SU-DHL-6 (cell line): ENCODE measurements at regions not wholly inside any gene's neighbourhood (a gene's known extent, or its start where the extent isn't known, plus 50 kb on each side); places are given as distances from the start of the nearest gene placed in this dataset.
"Not testable (repeated sequence)": the region's sequence is repeated elsewhere in the genome, so short reads cannot be mapped to it uniquely, and the experiment has no call there.

Source experiments
- CTCF ChIP-seq: fragments of 200-600 bp; sonication (generic); IDR thresholded peaks from one replicate; pipeline ENCODE4 v1.5.1; 2017; ENCODE audit warnings: antibody characterized with exemption, mild to moderate bottlenecking, low read length, moderate library complexity; ENCODE audit not compliant: insufficient read depth, poor library complexity, severe bottlenecking
- EZH2phosphoT487 ChIP-seq: fragments of 200-600 bp; sonication (generic), shearing (Covaris generic); conservative IDR thresholded peaks from 2 replicates; pipeline ENCODE4 v1.6.1; 2018; ENCODE audit warnings: mild to moderate bottlenecking, antibody characterized with exemption, low read length, moderate library complexity, mixed read lengths

- not testable (repeated sequence) for TF ChIP-seq CTCF, EZH2phosphoT487
These were observed 186.8 kb downstream of the TMEM121 start for GRCh38 chr14:105713160-105713559.
